ENCODE measurements at regions not wholly inside any gene's neighbourhood (a gene's known extent, or its start where the extent isn't known, plus 50 kb on each side); places are given as distances from the start of the nearest gene placed in this dataset.

- Mint-ChIP-seq H3K36me3 (no peaks in the 10 kb centered on the region), H3K27ac (no peak overlapping the region), H3K4me1 (peaks cover 0 to 16% (median 0%) of the 10 kb centered on the region in 3 donors), H3K4me3 (no peak overlapping the region), H3K9me3 (no peaks in the 10 kb centered on the region), H3K27me3 (no peaks in the 10 kb centered on the region)
- ChIA-PET CTCF (no interaction called here), POLR2A (no interaction called here)
- no peaks in the 10 kb centered on the region for H3K36me3 ChIP-seq (ENCODE audit: control insufficient read depth in 2 of 2, extremely low read depth in 1 of 2, insufficient read depth in 1 of 2, low read length in 1 of 2)
- no peak overlapping the region for H3K4me3 ChIP-seq (ENCODE audit: control insufficient read depth in 1 of 2, extremely low read depth in 1 of 2, low read length in 1 of 2)
- peaks cover 0 to 8% of the 10 kb centered on the region in 2 experiments for H3K4me1 ChIP-seq (ENCODE audit: control insufficient read depth in 1 of 2, extremely low read depth in 1 of 2, insufficient read depth in 2 of 2, low read length in 2 of 2)
- DNase-seq (no peak), ATAC-seq (replicated peaks in 1 of 4) (peak in 2 of 4 experiments; percentile 43 to 47)
- H3K27ac ChIP-seq (ENCODE audit: low read length), result no peak overlapping the region
- H3K9me3 ChIP-seq, result no peaks in the 10 kb centered on the region
- no peaks in the 10 kb centered on the region for H3K27me3 ChIP-seq (replicated peaks in 1 of 2; ENCODE audit: control insufficient read depth in 2 of 2, extremely low read depth in 1 of 2, insufficient read depth in 2 of 2, low read length in 1 of 2)
Measured at GRCh38 chrY:19406246-19406645, 338.3 kb downstream of the KDM5D start.

GRCh38 chrY:19405598-19405997 lies 338.9 kb downstream of the KDM5D start:
- H3K4me3 ChIP-seq (ENCODE audit: control insufficient read depth in 1 of 2, extremely low read depth in 1 of 2, low read length in 1 of 2), result no peak overlapping the region
- DNase-seq (no peak), ATAC-seq (replicated peaks in 1 of 4) (no peak)
- Mint-ChIP-seq H3K9me3 (no peaks in the 10 kb centered on the region), H3K36me3 (no peaks in the 10 kb centered on the region), H3K4me3 (no peak overlapping the region), H3K4me1 (peaks cover 0 to 14% (median 0%) of the 10 kb centered on the region in 3 donors), H3K27me3 (peaks cover 0 to under 1% of the 10 kb centered on the region in 2 donors), H3K27ac (no peak overlapping the region)
- ChIA-PET CTCF (no interaction called here), POLR2A (no interaction called here)
- H3K36me3 ChIP-seq (ENCODE audit: control insufficient read depth in 2 of 2, extremely low read depth in 1 of 2, insufficient read depth in 1 of 2, low read length in 1 of 2), result no peaks in the 10 kb centered on the region
- peaks cover 0 to 4% of the 10 kb centered on the region in 2 experiments for H3K4me1 ChIP-seq (ENCODE audit: control insufficient read depth in 1 of 2, extremely low read depth in 1 of 2, insufficient read depth in 2 of 2, low read length in 2 of 2)
- no peak overlapping the region for H3K27ac ChIP-seq (ENCODE audit: low read length)
- WGBS (ENCODE audit: insufficient coverage), result 82% methylated on average over 4 of the region's 4 CpGs
- no peaks in the 10 kb centered on the region for H3K27me3 ChIP-seq (replicated peaks in 1 of 2; ENCODE audit: control insufficient read depth in 2 of 2, extremely low read depth in 1 of 2, insufficient read depth in 2 of 2, low read length in 1 of 2)
- no peaks in the 10 kb centered on the region for H3K9me3 ChIP-seq

- DNase-seq (peak in 1 of 35 experiments; percentile 6), ATAC-seq (replicated peaks in 1 of 4) (no peak)
- CTCF ChIA-PET, result interaction anchor here in 1 of 2 donors (0.7 kb wide), 1 partner anchor 197 kb away, joined by 3 read pairs; no protein-coding TSS in a partner anchor
- no peaks in the 10 kb centered on the region for H3K27me3 ChIP-seq (replicated peaks in 1 of 2; ENCODE audit: control insufficient read depth in 2 of 2, extremely low read depth in 1 of 2, insufficient read depth in 2 of 2, low read length in 1 of 2)
- no peaks in the 10 kb centered on the region for H3K9me3 ChIP-seq
- H3K36me3 ChIP-seq (ENCODE audit: control insufficient read depth in 2 of 2, extremely low read depth in 1 of 2, insufficient read depth in 1 of 2, low read length in 1 of 2), result no peaks in the 10 kb centered on the region
- H3K4me3 Mint-ChIP-seq, result peak overlapping the region in 1 of 3 donors; percentile 72
- H3K4me1 Mint-ChIP-seq, result peaks cover 0 to 22% (median 0%) of the 10 kb centered on the region in 3 donors
- H3K36me3 Mint-ChIP-seq, result no peaks in the 10 kb centered on the region
- no peaks in the 10 kb centered on the region for H3K9me3 Mint-ChIP-seq
- peak overlapping the region in 1 of 2 donors; percentile 93 for H3K27ac Mint-ChIP-seq
- no peaks in the 10 kb centered on the region for H3K4me1 ChIP-seq (ENCODE audit: control insufficient read depth in 1 of 2, extremely low read depth in 1 of 2, insufficient read depth in 2 of 2, low read length in 2 of 2)
- no peak overlapping the region for H3K4me3 ChIP-seq (ENCODE audit: control insufficient read depth in 1 of 2, extremely low read depth in 1 of 2, low read length in 1 of 2)
- POLR2A ChIA-PET, result no interaction called here
- no peak overlapping the region for H3K27ac ChIP-seq (ENCODE audit: low read length)
- H3K27me3 Mint-ChIP-seq, result no peaks in the 10 kb centered on the region
Measured at GRCh38 chrY:19392876-19393275, 351.6 kb downstream of the KDM5D start.

GRCh38 chrY:19391922-19392321 lies 352.6 kb downstream of the KDM5D start:
- peak in 1 of 35 experiments; percentile 19 for DNase-seq
- Mint-ChIP-seq H3K27ac (peak overlapping the region in 1 of 2 donors; percentile 36), H3K27me3 (no peaks in the 10 kb centered on the region), H3K4me1 (peaks cover 0 to 22% (median 0%) of the 10 kb centered on the region in 3 donors), H3K9me3 (no peaks in the 10 kb centered on the region), H3K4me3 (peak overlapping the region in 1 of 3 donors; percentile 72), H3K36me3 (no peaks in the 10 kb centered on the region)
- ChIA-PET POLR2A (no interaction called here), CTCF (no interaction called here)
- no peaks in the 10 kb centered on the region for H3K4me1 ChIP-seq (ENCODE audit: control insufficient read depth in 1 of 2, extremely low read depth in 1 of 2, insufficient read depth in 2 of 2, low read length in 2 of 2)
- H3K9me3 ChIP-seq, result no peaks in the 10 kb centered on the region
- no peak overlapping the region for H3K4me3 ChIP-seq (ENCODE audit: control insufficient read depth in 1 of 2, extremely low read depth in 1 of 2, low read length in 1 of 2)
- no CpG with 5 or more reads among the region's 1 CpG for WGBS (ENCODE audit: insufficient coverage)
- H3K36me3 ChIP-seq (ENCODE audit: control insufficient read depth in 2 of 2, extremely low read depth in 1 of 2, insufficient read depth in 1 of 2, low read length in 1 of 2), result no peaks in the 10 kb centered on the region
- ATAC-seq (replicated peaks in 1 of 4), result peak in 1 of 4 experiments; percentile 43
- no peaks in the 10 kb centered on the region for H3K27me3 ChIP-seq (replicated peaks in 1 of 2; ENCODE audit: control insufficient read depth in 2 of 2, extremely low read depth in 1 of 2, insufficient read depth in 2 of 2, low read length in 1 of 2)
- no peak overlapping the region for H3K27ac ChIP-seq (ENCODE audit: low read length)

- H3K4me1 ChIP-seq (ENCODE audit: control insufficient read depth in 1 of 2, extremely low read depth in 1 of 2, insufficient read depth in 2 of 2, low read length in 2 of 2), result no peaks in the 10 kb centered on the region
- Mint-ChIP-seq H3K27me3 (no peaks in the 10 kb centered on the region), H3K4me3 (no peak overlapping the region), H3K36me3 (no peaks in the 10 kb centered on the region), H3K27ac (no peak overlapping the region), H3K4me1 (no peaks in the 10 kb centered on the region), H3K9me3 (no peaks in the 10 kb centered on the region)
- no peaks in the 10 kb centered on the region for H3K9me3 ChIP-seq
- H3K4me3 ChIP-seq (ENCODE audit: control insufficient read depth in 1 of 2, extremely low read depth in 1 of 2, low read length in 1 of 2), result no peak overlapping the region
- H3K36me3 ChIP-seq (ENCODE audit: control insufficient read depth in 2 of 2, extremely low read depth in 1 of 2, insufficient read depth in 1 of 2, low read length in 1 of 2), result no peaks in the 10 kb centered on the region
- H3K27me3 ChIP-seq (replicated peaks in 1 of 2; ENCODE audit: control insufficient read depth in 2 of 2, extremely low read depth in 1 of 2, insufficient read depth in 2 of 2, low read length in 1 of 2), result no peaks in the 10 kb centered on the region
- ATAC-seq (replicated peaks in 1 of 4), result no peak
- DNase-seq, result no peak
- ChIA-PET POLR2A (no interaction called here), CTCF (no interaction called here)
- no peak overlapping the region for H3K27ac ChIP-seq (ENCODE audit: low read length)
- WGBS (ENCODE audit: insufficient coverage), result no CpG with 5 or more reads among the region's 2 CpGs
Measured at GRCh38 chrY:19365321-19365720, 379.2 kb downstream of the KDM5D start.

GRCh38 chrY:19357249-19357648 lies 387.3 kb downstream of the KDM5D start:
- Histone ChIP-seq H3K27me3 (replicated peaks in 1 of 2; ENCODE audit: control insufficient read depth in 2 of 2, extremely low read depth in 1 of 2, insufficient read depth in 2 of 2, low read length in 1 of 2) (no peaks in the 10 kb centered on the region), H3K9me3 (no peaks in the 10 kb centered on the region), H3K36me3 (ENCODE audit: control insufficient read depth in 2 of 2, extremely low read depth in 1 of 2, insufficient read depth in 1 of 2, low read length in 1 of 2) (no peaks in the 10 kb centered on the region), H3K4me3 (ENCODE audit: control insufficient read depth in 1 of 2, extremely low read depth in 1 of 2, low read length in 1 of 2) (no peak overlapping the region), H3K4me1 (ENCODE audit: control insufficient read depth in 1 of 2, extremely low read depth in 1 of 2, insufficient read depth in 2 of 2, low read length in 2 of 2) (no peaks in the 10 kb centered on the region), H3K27ac (ENCODE audit: low read length) (no peak overlapping the region)
- ChIA-PET CTCF (no interaction called here), POLR2A (no interaction called here)
- no CpG with 5 or more reads among the region's 1 CpG for WGBS (ENCODE audit: insufficient coverage)
- Mint-ChIP-seq H3K9me3 (no peaks in the 10 kb centered on the region), H3K4me1 (no peaks in the 10 kb centered on the region), H3K4me3 (no peak overlapping the region), H3K27me3 (no peaks in the 10 kb centered on the region), H3K36me3 (no peaks in the 10 kb centered on the region), H3K27ac (no peak overlapping the region)
- no peak for DNase-seq
- ATAC-seq (replicated peaks in 1 of 4), result no peak

- POLR2A ChIA-PET, result no interaction called here
- H3K27me3 ChIP-seq (replicated peaks in 1 of 2; ENCODE audit: control insufficient read depth in 2 of 2, extremely low read depth in 1 of 2, insufficient read depth in 2 of 2, low read length in 1 of 2), result no peaks in the 10 kb centered on the region
- no peaks in the 10 kb centered on the region for H3K36me3 ChIP-seq (ENCODE audit: control insufficient read depth in 2 of 2, extremely low read depth in 1 of 2, insufficient read depth in 1 of 2, low read length in 1 of 2)
- Mint-ChIP-seq H3K4me1 (no peaks in the 10 kb centered on the region), H3K9me3 (no peaks in the 10 kb centered on the region), H3K27me3 (no peaks in the 10 kb centered on the region), H3K36me3 (no peaks in the 10 kb centered on the region), H3K27ac (no peak overlapping the region), H3K4me3 (no peak overlapping the region)
- H3K4me1 ChIP-seq (ENCODE audit: control insufficient read depth in 1 of 2, extremely low read depth in 1 of 2, insufficient read depth in 2 of 2, low read length in 2 of 2), result no peaks in the 10 kb centered on the region
- DNase-seq (no peak), ATAC-seq (replicated peaks in 1 of 4) (no peak)
- H3K4me3 ChIP-seq (ENCODE audit: control insufficient read depth in 1 of 2, extremely low read depth in 1 of 2, low read length in 1 of 2), result no peak overlapping the region
- CTCF ChIA-PET, result no interaction called here
- no peaks in the 10 kb centered on the region for H3K9me3 ChIP-seq
- H3K27ac ChIP-seq (ENCODE audit: low read length), result no peak overlapping the region
Measured at GRCh38 chrY:19356735-19357134, 387.8 kb downstream of the KDM5D start.

All from T-cell (primary cell).